Stimulated activated CD8-positive, alpha-beta memory T cell treated with anti-CD3 and anti-CD28 coated beads, Interleukin-7, amount 100 ng/mL, for 1 hour (primary cell): ENCODE measurements at regions not wholly inside any gene's neighbourhood (a gene's known extent, or its start where the extent isn't known, plus 50 kb on each side); places are given as distances from the start of the nearest gene placed in this dataset.
A peak's percentile ranks its signal among the peaks of the same experiment; 100 is the strongest.
"Not testable (repeated sequence)": the region's sequence is repeated elsewhere in the genome, so short reads cannot be mapped to it uniquely, and the experiment has no call there.

Experiments
- DNase-seq, 2 donors: peaks; one replicate each; pipeline ENCODE4 v3.0.0-alpha.2; 2020; ENCODE audit warnings: low read depth in 2 of 2

DNA sequence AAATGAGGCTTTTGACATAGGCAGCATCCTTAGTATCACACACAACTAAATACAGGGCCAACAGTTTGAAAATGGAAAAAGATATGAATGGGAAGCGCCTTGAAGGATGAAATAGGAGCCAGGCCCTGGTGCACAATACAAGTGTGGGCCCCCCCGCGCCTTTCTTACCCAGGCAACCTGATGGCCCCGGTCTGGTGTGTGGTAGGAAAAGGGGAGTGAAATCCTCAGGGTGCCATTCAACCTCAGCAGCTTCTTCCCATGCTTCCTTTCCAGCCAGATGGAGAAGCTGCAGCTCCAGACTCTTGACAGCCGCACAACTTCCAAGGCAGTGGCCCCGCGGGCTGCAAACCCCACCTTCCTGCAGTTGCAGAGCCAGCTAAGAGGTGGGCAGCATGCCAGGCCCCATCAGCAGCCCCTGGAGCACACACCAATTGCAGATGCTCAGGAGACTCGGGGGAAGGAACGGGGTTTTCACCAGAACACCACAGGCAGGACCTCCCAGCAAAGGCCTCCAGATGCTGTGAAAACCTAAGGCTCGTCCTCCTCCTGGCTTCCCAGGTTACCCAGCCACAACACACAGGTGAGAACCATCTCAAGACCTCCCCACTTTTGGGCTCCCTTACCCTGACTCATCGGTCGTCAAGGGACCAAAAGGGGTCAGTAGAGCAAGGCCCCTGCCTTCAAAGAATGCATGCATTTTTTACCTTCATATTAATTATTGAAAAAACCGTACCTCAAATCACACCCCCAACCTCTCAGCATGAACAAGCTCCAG, 101.6 kb downstream of the CPN2 start:
- no peak for DNase-seq

GRCh38 chr3:194250098-194251002, 100.8 kb downstream of the CPN2 start:
- no peak for DNase-seq

DNA sequence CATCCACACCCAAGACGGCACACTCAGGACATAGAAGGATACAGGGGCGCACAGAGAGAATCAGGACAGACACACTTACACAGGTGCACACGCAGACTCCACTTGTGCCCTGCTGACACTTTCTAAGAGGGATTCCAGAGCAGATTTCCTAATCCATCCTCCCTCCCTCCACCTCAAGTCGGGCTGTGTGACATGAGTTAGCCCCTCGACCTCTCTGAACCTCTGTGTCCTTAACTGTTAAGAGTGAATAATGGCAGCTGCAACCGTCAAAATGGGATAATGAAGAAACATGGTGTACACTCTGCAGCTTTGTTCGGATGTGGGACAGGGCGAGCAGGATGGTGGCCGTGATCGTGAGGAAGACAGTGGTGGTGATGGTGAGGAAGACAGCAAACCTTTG, 100.1 kb downstream of the CPN2 start:
- no peak for DNase-seq

DNA sequence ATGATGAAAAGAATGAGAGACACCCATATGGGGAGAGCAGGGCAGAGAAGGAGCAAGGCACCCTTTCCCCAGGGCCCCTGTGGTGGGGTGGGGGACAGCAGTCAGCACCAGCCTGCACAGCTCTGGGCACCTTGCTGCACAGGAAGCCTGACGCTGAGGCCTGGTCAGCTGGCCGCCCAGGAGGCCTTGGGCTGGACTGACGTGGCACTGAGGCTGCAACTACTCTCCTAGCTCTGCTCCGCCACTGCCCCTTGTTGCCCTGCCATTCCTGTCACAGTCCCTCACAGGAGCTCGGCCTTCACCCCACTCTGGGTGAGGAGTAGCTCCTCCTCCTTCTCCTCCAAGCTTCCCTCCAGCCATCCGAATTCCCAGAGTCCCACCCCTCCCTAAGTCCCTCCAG, 99.7 kb downstream of the CPN2 start:
- no peak for DNase-seq

- no peak for DNase-seq
Measured at GRCh38 chr3:194251891-194252560, 99.1 kb downstream of the CPN2 start.

DNA sequence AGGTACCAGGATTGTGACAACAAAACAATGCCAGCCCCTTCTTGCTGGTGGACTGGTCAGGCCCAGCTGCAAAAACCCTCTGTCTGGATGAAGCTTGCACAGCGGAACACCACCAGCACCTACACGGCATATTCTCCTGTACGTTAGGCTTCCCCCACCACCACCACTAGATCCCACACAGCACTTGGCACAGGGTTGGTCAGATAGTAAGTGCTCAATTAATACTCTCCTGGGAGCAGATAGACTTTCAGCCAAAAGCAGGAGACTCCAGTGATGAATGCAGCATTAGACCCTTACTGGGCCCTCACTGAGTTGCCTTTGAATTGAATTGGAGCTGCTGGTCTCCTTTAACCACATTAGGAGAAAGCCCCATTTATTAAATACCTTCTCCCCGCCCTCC, 97.9 kb downstream of the CPN2 start:
- DNase-seq = no peak

GRCh38 chr3:194254040-194254439, 97.1 kb downstream of the CPN2 start:
- no peak for DNase-seq

- peak in 1 of 2 donors; percentile 9 for DNase-seq
Measured at GRCh38 chr3:194255252-194256039, 95.7 kb downstream of the CPN2 start.

- no peak for DNase-seq
Measured at GRCh38 chr3:194256040-194256945, 94.8 kb downstream of the CPN2 start.

- no peak for DNase-seq
Measured at GRCh38 chr3:194257151-194257621, 93.9 kb downstream of the CPN2 start.

- no peak for DNase-seq
Measured at GRCh38 chr3:194257916-194258668, 93.0 kb downstream of the CPN2 start.

DNA sequence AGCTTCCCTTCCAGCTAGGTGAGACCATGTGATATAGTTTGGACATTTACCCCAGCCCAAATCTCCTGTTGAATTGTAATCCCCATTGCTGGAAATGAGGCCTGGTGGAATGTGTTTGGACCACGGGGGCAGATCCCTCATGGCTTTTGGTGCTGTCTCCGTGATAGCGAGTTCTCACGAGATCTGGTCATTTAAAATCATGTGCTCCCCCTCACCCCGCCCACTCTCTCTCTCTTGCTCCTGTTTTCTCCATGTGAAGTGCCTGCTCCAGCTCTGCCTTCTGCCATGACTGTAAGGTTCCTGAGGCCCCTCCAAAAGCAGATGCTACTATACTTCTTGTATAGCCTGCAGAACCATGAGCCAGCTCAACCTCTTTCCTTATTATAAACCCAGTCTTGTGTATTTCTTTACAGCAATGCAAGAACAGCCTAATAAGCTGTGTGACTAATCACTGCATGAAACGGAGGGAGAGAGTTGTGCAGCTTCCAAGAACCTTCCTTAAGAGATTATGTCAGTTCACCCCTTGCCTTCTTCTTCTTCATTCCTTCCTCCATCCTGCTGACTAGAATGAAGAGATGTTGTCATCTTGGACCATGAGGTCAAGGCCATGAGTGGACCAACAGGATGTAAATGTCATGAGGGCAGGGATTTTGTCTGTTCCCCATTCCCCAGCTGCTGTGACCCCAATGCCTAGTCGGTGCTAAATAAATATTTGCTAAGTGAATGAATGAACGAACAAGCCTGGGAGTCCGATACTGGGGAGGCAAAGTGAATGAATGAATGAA, 91.0 kb downstream of the CPN2 start:
- DNase-seq = no peak

- no peak for DNase-seq
Measured at GRCh38 chr3:194261581-194262063, 89.5 kb downstream of the CPN2 start.

DNA sequence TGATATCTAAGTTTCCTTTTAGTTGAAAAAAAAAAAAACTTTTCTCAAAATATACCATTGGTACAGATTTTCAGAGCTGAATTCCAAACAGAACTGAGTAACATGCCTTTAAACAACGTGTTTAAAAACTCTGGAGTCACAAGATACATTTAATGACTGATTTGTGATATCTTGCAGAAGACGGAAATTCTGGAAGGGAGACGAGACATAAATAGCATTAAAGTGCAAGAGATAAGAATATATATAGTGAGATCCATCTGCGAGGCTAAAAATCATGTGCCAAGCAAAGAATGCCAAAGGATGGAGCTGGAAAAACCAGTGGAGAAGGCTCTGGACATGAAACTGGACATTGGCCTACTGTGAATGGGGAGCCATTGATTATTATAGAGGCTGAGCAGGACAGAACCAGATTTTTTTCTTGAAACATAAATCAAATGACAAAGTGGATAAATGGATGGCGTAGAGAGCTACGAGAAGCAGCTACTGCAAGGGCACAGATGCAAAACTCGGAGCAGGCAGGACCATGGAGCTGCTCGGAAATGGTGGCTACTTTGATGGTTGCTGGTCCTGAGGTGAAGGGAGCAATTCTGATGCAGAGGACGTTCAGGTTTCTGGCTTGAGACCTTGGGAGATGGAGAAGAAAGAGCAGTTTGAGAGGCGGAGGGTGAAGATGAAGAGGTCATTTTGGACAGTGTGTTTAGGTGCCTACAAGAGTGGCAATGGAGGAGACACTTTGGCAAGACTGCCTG, 88.8 kb downstream of the CPN2 start:
- no peak for DNase-seq

GRCh38 chr3:194262925-194263305, 88.2 kb downstream of the CPN2 start:
- no peak for DNase-seq

GRCh38 chr3:194264631-194265504, 86.3 kb downstream of the CPN2 start:
- DNase-seq = not testable (repeated sequence)

DNA sequence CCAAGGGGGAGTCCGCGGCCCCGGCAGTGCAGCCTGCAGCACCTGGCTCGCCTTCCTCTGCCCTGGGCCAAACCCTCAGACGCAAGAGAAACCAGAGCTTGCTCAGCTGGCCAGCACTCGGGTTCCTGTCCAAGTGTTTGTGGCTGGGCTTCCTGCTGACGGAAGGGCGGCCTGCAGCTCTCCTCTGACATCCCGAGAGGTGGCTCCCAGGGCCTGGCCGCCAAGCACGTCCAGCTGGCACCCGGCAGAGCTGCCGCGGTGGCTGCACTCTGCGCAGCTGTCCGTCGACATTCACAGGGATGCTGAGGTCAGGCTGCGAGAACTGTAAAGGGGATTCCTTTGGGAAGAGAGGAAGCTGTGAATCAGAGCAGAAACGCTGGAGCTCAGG, 85.6 kb downstream of the CPN2 start:
- no peak for DNase-seq
